ENCODE measurements at regions not wholly inside any gene's neighbourhood (a gene's known extent, or its start where the extent isn't known, plus 50 kb on each side); places are given as distances from the start of the nearest gene placed in this dataset.

GRCh38 chr5:2156358-2157059 is 273.8 kb upstream of the IRX4 start:
- no peaks in the 10 kb centered on the region for H4K20me1 ChIP-seq (ENCODE audit: control insufficient read depth, insufficient read depth, low read depth, low read length)
- no peak overlapping the region for H3K27ac ChIP-seq (ENCODE audit: low read depth, low read length)
- TF ChIP-seq CTCF (IDR thresholded peaks at IDR 0.05; ENCODE audit: low read depth, low read length, poor library complexity, severe bottlenecking): no peak
- no peak for TF ChIP-seq EZH2phosphoT487 (IDR thresholded peaks at IDR 0.05; ENCODE audit: borderline replicate concordance, low read length)
- no peaks in the 10 kb centered on the region for H3F3A ChIP-seq (ENCODE audit: control insufficient read depth, insufficient read depth)
- H3K27me3 ChIP-seq (ENCODE audit: control insufficient read depth, low read length): no peaks in the 10 kb centered on the region
- no peak overlapping the region for H3K4me3 ChIP-seq (ENCODE audit: low read length)
- H3K9me3 ChIP-seq (ENCODE audit: control insufficient read depth, insufficient read depth, low read length): no peaks in the 10 kb centered on the region
- H3K79me2 ChIP-seq (ENCODE audit: control insufficient read depth, low read length): no peaks in the 10 kb centered on the region
- no peaks in the 10 kb centered on the region for H3K9me2 ChIP-seq (replicated peaks; ENCODE audit: control insufficient read depth, low read length)
- H3K36me3 ChIP-seq (ENCODE audit: control insufficient read depth, low read length): no peaks in the 10 kb centered on the region
- no peak overlapping the region for H3K4me2 ChIP-seq (ENCODE audit: low read length)
- H3K4me1 ChIP-seq (ENCODE audit: control insufficient read depth, low read length): no peaks in the 10 kb centered on the region

- Histone ChIP-seq H3K27ac (ENCODE audit: low read depth, low read length) (no peak overlapping the region), H3K9me2 (replicated peaks; ENCODE audit: control insufficient read depth, low read length) (no peaks in the 10 kb centered on the region), H4K20me1 (ENCODE audit: control insufficient read depth, insufficient read depth, low read depth, low read length) (no peaks in the 10 kb centered on the region), H3K36me3 (ENCODE audit: control insufficient read depth, low read length) (no peaks in the 10 kb centered on the region), H3K4me2 (ENCODE audit: low read length) (no peak overlapping the region), H3K27me3 (ENCODE audit: control insufficient read depth, low read length) (no peaks in the 10 kb centered on the region), H3K9me3 (ENCODE audit: control insufficient read depth, insufficient read depth, low read length) (no peaks in the 10 kb centered on the region), H3F3A (ENCODE audit: control insufficient read depth, insufficient read depth) (no peaks in the 10 kb centered on the region), H3K79me2 (ENCODE audit: control insufficient read depth, low read length) (no peaks in the 10 kb centered on the region), H3K4me3 (ENCODE audit: low read length) (no peak overlapping the region), H3K4me1 (ENCODE audit: control insufficient read depth, low read length) (no peaks in the 10 kb centered on the region)
- TF ChIP-seq CTCF (IDR thresholded peaks at IDR 0.05; ENCODE audit: low read depth, low read length, poor library complexity, severe bottlenecking) (no peak), EZH2phosphoT487 (IDR thresholded peaks at IDR 0.05; ENCODE audit: borderline replicate concordance, low read length) (no peak)
These were observed 272.8 kb upstream of the IRX4 start for GRCh38 chr5:2155556-2155955.

GRCh38 chr5:2153802-2154201 is 271.1 kb upstream of the IRX4 start:
- H3K27me3 ChIP-seq (ENCODE audit: control insufficient read depth, low read length): peaks cover 2% of the 10 kb centered on the region; the same call in 1 of the 2 replicates
- H3K27ac ChIP-seq (ENCODE audit: low read depth, low read length): no peak overlapping the region
- H3K79me2 ChIP-seq (ENCODE audit: control insufficient read depth, low read length): no peaks in the 10 kb centered on the region
- no peaks in the 10 kb centered on the region for H3K9me2 ChIP-seq (replicated peaks; ENCODE audit: control insufficient read depth, low read length)
- no peaks in the 10 kb centered on the region for H4K20me1 ChIP-seq (ENCODE audit: control insufficient read depth, insufficient read depth, low read depth, low read length)
- H3K36me3 ChIP-seq (ENCODE audit: control insufficient read depth, low read length): no peaks in the 10 kb centered on the region
- TF ChIP-seq EZH2phosphoT487 (IDR thresholded peaks at IDR 0.05; ENCODE audit: borderline replicate concordance, low read length) (no peak), CTCF (IDR thresholded peaks at IDR 0.05; ENCODE audit: low read depth, low read length, poor library complexity, severe bottlenecking) (no peak)
- no peak overlapping the region for H3K4me3 ChIP-seq (ENCODE audit: low read length)
- H3K4me2 ChIP-seq (ENCODE audit: low read length): no peak overlapping the region
- no peaks in the 10 kb centered on the region for H3K4me1 ChIP-seq (ENCODE audit: control insufficient read depth, low read length)
- H3F3A ChIP-seq (ENCODE audit: control insufficient read depth, insufficient read depth): no peaks in the 10 kb centered on the region
- no peaks in the 10 kb centered on the region for H3K9me3 ChIP-seq (ENCODE audit: control insufficient read depth, insufficient read depth, low read length)

All from DOHH2 (cell line).